IPS-18a (cell line): ENCODE measurements at regions not wholly inside any gene's neighbourhood (a gene's known extent, or its start where the extent isn't known, plus 50 kb on each side); places are given as distances from the start of the nearest gene placed in this dataset.
A peak's percentile ranks its signal among the peaks of the same experiment; 100 is the strongest.

ENCODE experiments used
- H3K27ac ChIP-seq: one replicate; pipeline ENCODE4 v1.5.1; 2013; ENCODE audit warnings: low read length
- H3K27me3 ChIP-seq: one replicate; pipeline ENCODE4 v1.6.1; 2013; ENCODE audit warnings: mild to moderate bottlenecking, low read length; ENCODE audit not compliant: control insufficient read depth, insufficient read depth
- H3K36me3 ChIP-seq: one replicate; pipeline ENCODE4 v1.6.1; 2013; ENCODE audit warnings: low read depth, low read length; ENCODE audit not compliant: control insufficient read depth
- H3K4me1 ChIP-seq: one replicate; pipeline ENCODE4 v1.6.1; 2013; ENCODE audit warnings: low read depth, low read length; ENCODE audit not compliant: control insufficient read depth
- H3K4me3 ChIP-seq: one replicate; pipeline ENCODE4 v1.5.1; 2013; ENCODE audit warnings: low read length
- H3K9ac ChIP-seq: one replicate; pipeline ENCODE4 v1.6.1; 2013; ENCODE audit warnings: mild to moderate bottlenecking, low read length, moderate library complexity
- H3K9me3 ChIP-seq: one replicate; pipeline ENCODE4 v1.6.1; 2013; ENCODE audit warnings: low read depth, low read length; ENCODE audit not compliant: control insufficient read depth

GRCh38 chr17:53088481-53088880 lies 734.2 kb upstream of the KIF2B start:
- Histone ChIP-seq H3K36me3 (no peaks in the 10 kb centered on the region), H3K4me3 (no peak overlapping the region), H3K9me3 (no peaks in the 10 kb centered on the region), H3K4me1 (no peaks in the 10 kb centered on the region), H3K27me3 (no peaks in the 10 kb centered on the region), H3K9ac (no peak overlapping the region), H3K27ac (no peak overlapping the region)

GRCh38 chr17:53061446-53061845 lies 761.3 kb upstream of the KIF2B start:
- Histone ChIP-seq H3K27ac (no peak overlapping the region), H3K4me1 (peaks cover 16% of the 10 kb centered on the region), H3K4me3 (peak overlapping the region; percentile 13), H3K9ac (no peak overlapping the region), H3K36me3 (no peaks in the 10 kb centered on the region), H3K9me3 (peaks cover 4% of the 10 kb centered on the region), H3K27me3 (no peaks in the 10 kb centered on the region)

GRCh38 chr17:53058031-53058430 lies 764.7 kb upstream of the KIF2B start:
- Histone ChIP-seq H3K4me3 (no peak overlapping the region), H3K9ac (no peak overlapping the region), H3K9me3 (peaks cover 4% of the 10 kb centered on the region), H3K27ac (no peak overlapping the region), H3K4me1 (peaks cover 16% of the 10 kb centered on the region), H3K36me3 (no peaks in the 10 kb centered on the region), H3K27me3 (no peaks in the 10 kb centered on the region)

- no peaks in the 10 kb centered on the region for H3K4me1 ChIP-seq
- no peak overlapping the region for H3K9ac ChIP-seq
- H3K27me3 ChIP-seq: no peaks in the 10 kb centered on the region
- no peaks in the 10 kb centered on the region for H3K36me3 ChIP-seq
- no peak overlapping the region for H3K4me3 ChIP-seq
- no peak overlapping the region for H3K27ac ChIP-seq
- H3K9me3 ChIP-seq: no peaks in the 10 kb centered on the region
These were observed 775.9 kb upstream of the KIF2B start for GRCh38 chr17:53046781-53047180.

- Histone ChIP-seq H3K9me3 (no peaks in the 10 kb centered on the region), H3K9ac (no peak overlapping the region)
These were observed 782.7 kb upstream of the KIF2B start for GRCh38 chr17:53039981-53040380.

GRCh38 chr17:53033297-53033696 lies 789.4 kb upstream of the KIF2B start:
- no peak overlapping the region for H3K27ac ChIP-seq
- H3K27me3 ChIP-seq: no peaks in the 10 kb centered on the region
- H3K36me3 ChIP-seq: no peaks in the 10 kb centered on the region
- no peak overlapping the region for H3K4me3 ChIP-seq
- H3K4me1 ChIP-seq: peaks cover 7% of the 10 kb centered on the region
- H3K9ac ChIP-seq: no peak overlapping the region
- no peaks in the 10 kb centered on the region for H3K9me3 ChIP-seq

More at GRCh38 chr17:53039981-53040380, 782.7 kb upstream of the KIF2B start:
- no peaks in the 10 kb centered on the region for H3K36me3 ChIP-seq
- no peaks in the 10 kb centered on the region for H3K4me1 ChIP-seq
- no peaks in the 10 kb centered on the region for H3K27me3 ChIP-seq
- H3K4me3 ChIP-seq: no peak overlapping the region
- no peak overlapping the region for H3K27ac ChIP-seq

- peaks cover 7% of the 10 kb centered on the region for H3K4me1 ChIP-seq
- H3K27me3 ChIP-seq: no peaks in the 10 kb centered on the region
- no peak overlapping the region for H3K9ac ChIP-seq
- H3K36me3 ChIP-seq: no peaks in the 10 kb centered on the region
- H3K4me3 ChIP-seq: no peak overlapping the region
- no peak overlapping the region for H3K27ac ChIP-seq
- no peaks in the 10 kb centered on the region for H3K9me3 ChIP-seq
These were observed 789.9 kb upstream of the KIF2B start for GRCh38 chr17:53032861-53033271.

GRCh38 chr17:53017227-53017626 lies 805.5 kb upstream of the KIF2B start:
- H3K4me1 ChIP-seq: peaks cover 8% of the 10 kb centered on the region
- H3K4me3 ChIP-seq: no peak overlapping the region
- H3K27me3 ChIP-seq: no peaks in the 10 kb centered on the region
- no peak overlapping the region for H3K9ac ChIP-seq
- no peak overlapping the region for H3K27ac ChIP-seq
- peaks cover 12% of the 10 kb centered on the region for H3K9me3 ChIP-seq
- no peaks in the 10 kb centered on the region for H3K36me3 ChIP-seq

- Histone ChIP-seq H3K9ac (no peak overlapping the region), H3K4me3 (no peak overlapping the region), H3K9me3 (peaks cover 12% of the 10 kb centered on the region), H3K4me1 (peaks cover 11% of the 10 kb centered on the region), H3K36me3 (no peaks in the 10 kb centered on the region), H3K27ac (no peak overlapping the region), H3K27me3 (no peaks in the 10 kb centered on the region)
These were observed 806.6 kb upstream of the KIF2B start for GRCh38 chr17:53016085-53016484.

- H3K4me3 ChIP-seq: no peak overlapping the region
- no peaks in the 10 kb centered on the region for H3K27me3 ChIP-seq
- H3K9ac ChIP-seq: no peak overlapping the region
- H3K27ac ChIP-seq: no peak overlapping the region
- H3K36me3 ChIP-seq: no peaks in the 10 kb centered on the region
- H3K4me1 ChIP-seq: peaks cover 11% of the 10 kb centered on the region
- no peaks in the 10 kb centered on the region for H3K9me3 ChIP-seq
These were observed 810.4 kb upstream of the KIF2B start for GRCh38 chr17:53012364-53012763.

GRCh38 chr17:53006006-53006405 lies 816.7 kb upstream of the KIF2B start:
- Histone ChIP-seq H3K27me3 (no peaks in the 10 kb centered on the region), H3K9ac (no peak overlapping the region), H3K36me3 (no peaks in the 10 kb centered on the region), H3K27ac (no peak overlapping the region), H3K9me3 (no peaks in the 10 kb centered on the region), H3K4me1 (no peaks in the 10 kb centered on the region), H3K4me3 (no peak overlapping the region)

- no peaks in the 10 kb centered on the region for H3K4me1 ChIP-seq
- H3K9ac ChIP-seq: no peak overlapping the region
- H3K27ac ChIP-seq: no peak overlapping the region
- H3K4me3 ChIP-seq: no peak overlapping the region
- H3K9me3 ChIP-seq: no peaks in the 10 kb centered on the region
- no peaks in the 10 kb centered on the region for H3K36me3 ChIP-seq
- no peaks in the 10 kb centered on the region for H3K27me3 ChIP-seq
These were observed 817.8 kb upstream of the KIF2B start for GRCh38 chr17:53004902-53005301.
